ENCODE measurements at regions not wholly inside any gene's neighbourhood (a gene's known extent, or its start where the extent isn't known, plus 50 kb on each side); places are given as distances from the start of the nearest gene placed in this dataset.

- no peak overlapping the region for H3K4me3 ChIP-seq (ENCODE audit: low read depth, low read length)
- TF ChIP-seq, protein P1, sequence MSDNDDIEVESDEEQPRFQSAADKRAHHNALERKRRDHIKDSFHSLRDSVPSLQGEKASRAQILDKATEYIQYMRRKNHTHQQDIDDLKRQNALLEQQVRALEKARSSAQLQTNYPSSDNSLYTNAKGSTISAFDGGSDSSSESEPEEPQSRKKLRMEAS (IDR thresholded peaks at IDR 0.05; ENCODE audit: low read depth, low read length), result no peak
- no peak for TF ChIP-seq CTCF (IDR thresholded peaks at IDR 0.05; ENCODE audit: low read depth, low read length)
- no peak for TF ChIP-seq POLR2A (IDR thresholded peaks at IDR 0.05; ENCODE audit: extremely low read depth, insufficient read length)
- TF ChIP-seq MYC (IDR thresholded peaks at IDR 0.05; ENCODE audit: low read depth, low read length), result no peak
- no peak for DNase-seq (ENCODE audit: low read depth)
Measured at GRCh38 chr3:103057487-103057886, 622.7 kb downstream of the ZPLD1 start.

GRCh38 chr3:103059432-103059831 lies 624.6 kb downstream of the ZPLD1 start:
- DNase-seq (ENCODE audit: low read depth), result no peak

DNA sequence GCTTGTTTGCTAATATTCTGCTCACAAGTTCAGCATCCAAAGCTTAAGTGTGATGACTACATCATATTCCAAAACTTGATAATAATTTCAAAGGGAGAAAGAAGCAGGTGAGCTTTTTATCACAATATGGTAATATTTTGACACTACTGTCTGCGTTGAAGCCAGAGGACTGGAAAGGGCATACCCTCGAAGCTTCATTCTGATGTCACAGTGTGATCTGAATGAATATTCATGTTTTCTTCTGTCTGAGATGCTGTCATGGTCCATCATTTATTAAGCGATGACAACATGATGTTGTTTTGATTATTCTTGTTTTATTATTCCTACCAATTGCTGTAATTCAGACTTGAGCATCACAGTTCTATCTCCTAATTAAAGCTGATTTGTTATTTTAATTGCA lies 625.4 kb downstream of the ZPLD1 start:
- no peak for TF ChIP-seq CTCF (IDR thresholded peaks at IDR 0.05; ENCODE audit: low read depth, low read length)
- no peak overlapping the region for H3K4me3 ChIP-seq (ENCODE audit: low read depth, low read length)
- DNase-seq (ENCODE audit: low read depth), result no peak

More at GRCh38 chr3:103059432-103059831, 624.6 kb downstream of the ZPLD1 start:
- TF ChIP-seq MYC (IDR thresholded peaks at IDR 0.05; ENCODE audit: low read depth, low read length), result no peak
- no peak overlapping the region for H3K4me3 ChIP-seq (ENCODE audit: low read depth, low read length)

- no peak for DNase-seq (ENCODE audit: low read depth)
- H3K4me3 ChIP-seq (ENCODE audit: low read depth, low read length), result no peak overlapping the region
- TF ChIP-seq, protein P1 (IDR thresholded peaks at IDR 0.05; ENCODE audit: low read depth, low read length), result no peak
- no peak for TF ChIP-seq MYC (IDR thresholded peaks at IDR 0.05; ENCODE audit: low read depth, low read length)
Measured at GRCh38 chr3:103067963-103068362, 633.1 kb downstream of the ZPLD1 start.

- TF ChIP-seq POLR2A (IDR thresholded peaks at IDR 0.05; ENCODE audit: extremely low read depth, insufficient read length) (no peak), MYC (IDR thresholded peaks at IDR 0.05; ENCODE audit: low read depth, low read length) (no peak), CTCF (IDR thresholded peaks at IDR 0.05; ENCODE audit: low read depth, low read length) (no peak)
- TF ChIP-seq, protein P1 (IDR thresholded peaks at IDR 0.05; ENCODE audit: low read depth, low read length), result no peak
- no peak overlapping the region for H3K4me3 ChIP-seq (ENCODE audit: low read depth, low read length)
- DNase-seq (ENCODE audit: low read depth), result no peak
Measured at GRCh38 chr3:103075282-103075681, 640.5 kb downstream of the ZPLD1 start.

DNA sequence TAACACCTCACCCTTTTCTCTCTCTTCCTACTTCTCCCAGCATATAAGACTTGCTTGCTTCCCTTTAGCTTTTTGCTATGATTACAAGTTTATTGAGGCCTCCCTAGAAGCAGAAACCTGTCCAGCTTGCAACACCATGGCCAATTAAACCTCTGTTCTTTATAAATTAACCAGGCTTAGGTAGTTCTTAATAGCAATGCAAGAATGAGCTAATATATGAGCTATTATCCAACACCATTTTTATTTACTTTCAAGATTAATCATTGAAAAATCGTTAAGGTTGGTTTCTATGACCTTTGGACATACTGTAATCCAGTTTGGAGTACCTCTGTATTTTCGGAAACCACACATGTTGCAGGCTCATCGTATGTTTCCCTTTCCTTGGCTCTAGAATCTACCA lies 643.1 kb downstream of the ZPLD1 start:
- no peak for DNase-seq (ENCODE audit: low read depth)
- no peak overlapping the region for H3K4me3 ChIP-seq (ENCODE audit: low read depth, low read length)
- TF ChIP-seq POLR2A (IDR thresholded peaks at IDR 0.05; ENCODE audit: extremely low read depth, insufficient read length) (no peak), CTCF (IDR thresholded peaks at IDR 0.05; ENCODE audit: low read depth, low read length) (no peak), MYC (IDR thresholded peaks at IDR 0.05; ENCODE audit: low read depth, low read length) (no peak)
- TF ChIP-seq, protein P1 (IDR thresholded peaks at IDR 0.05; ENCODE audit: low read depth, low read length), result no peak

- no peak for DNase-seq (ENCODE audit: low read depth)
- TF ChIP-seq POLR2A (IDR thresholded peaks at IDR 0.05; ENCODE audit: extremely low read depth, insufficient read length) (no peak), MYC (IDR thresholded peaks at IDR 0.05; ENCODE audit: low read depth, low read length) (no peak), CTCF (IDR thresholded peaks at IDR 0.05; ENCODE audit: low read depth, low read length) (no peak)
- TF ChIP-seq, protein P1 (IDR thresholded peaks at IDR 0.05; ENCODE audit: low read depth, low read length), result no peak
- no peak overlapping the region for H3K4me3 ChIP-seq (ENCODE audit: low read depth, low read length)
Measured at GRCh38 chr3:103082501-103082900, 647.7 kb downstream of the ZPLD1 start.

Measured in NB4 (cell line).